ENCODE measurements at regions not wholly inside any gene's neighbourhood (a gene's known extent, or its start where the extent isn't known, plus 50 kb on each side); places are given as distances from the start of the nearest gene placed in this dataset.

GRCh38 chr3:187978433-187979011 is 175.4 kb upstream of the LPP start:
- TF ChIP-seq MAX (IDR thresholded peaks at IDR 0.05; ENCODE audit: insufficient read depth, insufficient read length): no peak
- no peak for TF ChIP-seq POLR2A (IDR thresholded peaks at IDR 0.05; ENCODE audit: low read depth, low read length)
- no peak for TF ChIP-seq POLR2AphosphoS5 (IDR thresholded peaks at IDR 0.05; ENCODE audit: insufficient read depth, low read depth, low read length)
- TF ChIP-seq CTCF (IDR thresholded peaks at IDR 0.05; ENCODE audit: extremely low read depth in 1 of 2, insufficient read depth in 1 of 2, low read depth in 1 of 2, low read length in 2 of 2): no peak
- TF ChIP-seq FOS (IDR thresholded peaks at IDR 0.05; ENCODE audit: borderline replicate concordance, insufficient read depth, low read length): no peak
- TF ChIP-seq EZH2 (IDR thresholded peaks at IDR 0.05; ENCODE audit: borderline replicate concordance, low read depth, low read length, severe bottlenecking): no peak
- no peak for TF ChIP-seq GATA2 (IDR thresholded peaks at IDR 0.05; ENCODE audit: insufficient read depth, insufficient read length, low read depth, low read length)
- TF ChIP-seq MYC (IDR thresholded peaks at IDR 0.05; ENCODE audit: low read depth, low read length): no peak
